ENCODE measurements at regions not wholly inside any gene's neighbourhood (a gene's known extent, or its start where the extent isn't known, plus 50 kb on each side); places are given as distances from the start of the nearest gene placed in this dataset.
"Not testable (repeated sequence)": the region's sequence is repeated elsewhere in the genome, so short reads cannot be mapped to it uniquely, and the experiment has no call there.

DNA sequence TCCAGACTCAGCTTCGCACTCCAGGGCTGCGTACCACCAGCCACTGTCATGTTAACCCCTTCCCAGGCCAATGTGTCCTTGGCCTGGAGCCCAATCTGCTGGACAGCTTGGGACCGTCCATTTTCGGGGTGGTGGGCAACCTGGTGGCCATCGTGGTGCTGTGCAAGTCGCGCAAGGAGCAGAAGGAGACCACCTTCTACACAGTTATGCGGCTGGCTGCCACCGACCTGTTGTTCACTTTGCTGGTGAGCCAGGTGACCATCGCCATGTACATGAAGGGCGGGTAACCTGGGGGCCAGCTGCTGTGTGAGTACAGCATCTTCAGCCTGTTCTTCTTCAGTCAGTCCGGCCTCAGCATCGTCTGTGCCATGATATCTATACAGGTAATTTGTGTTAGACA, 90.3 kb upstream of the ZNG1F start:
- ATAC-seq; intact Hi-C loops (cut with micrococcal nuclease): not testable (repeated sequence)
- peak; percentile 21 for DNase-seq

DNA sequence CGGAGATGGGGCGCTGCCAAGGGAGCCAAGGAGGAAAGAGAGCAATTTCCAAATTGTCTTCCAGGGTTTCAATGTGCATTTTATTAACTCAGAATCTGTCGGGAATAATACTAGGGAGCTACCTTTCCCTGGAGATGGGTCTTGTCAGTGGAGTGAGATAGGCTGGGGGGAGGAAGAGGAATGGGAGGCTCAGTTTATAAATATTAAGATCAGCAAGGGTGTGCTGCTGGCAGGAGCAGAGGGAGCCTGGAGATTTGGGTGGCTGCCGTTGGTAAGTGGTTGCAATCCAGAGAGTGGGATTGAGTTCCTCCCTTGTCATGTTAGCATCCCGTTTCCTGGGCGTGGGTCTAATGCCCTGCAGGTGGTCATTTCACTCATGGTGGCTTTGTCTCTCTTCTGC, 89.9 kb upstream of the ZNG1F start:
- ATAC-seq; DNase-seq; intact Hi-C loops (cut with micrococcal nuclease): not testable (repeated sequence)

GRCh38 chr9:41273549-41274267, 84.6 kb upstream of the ZNG1F start:
- ATAC-seq (peak; percentile 100), DNase-seq (peak; percentile 76)
- intact Hi-C loops (cut with micrococcal nuclease): not testable (repeated sequence)

DNA sequence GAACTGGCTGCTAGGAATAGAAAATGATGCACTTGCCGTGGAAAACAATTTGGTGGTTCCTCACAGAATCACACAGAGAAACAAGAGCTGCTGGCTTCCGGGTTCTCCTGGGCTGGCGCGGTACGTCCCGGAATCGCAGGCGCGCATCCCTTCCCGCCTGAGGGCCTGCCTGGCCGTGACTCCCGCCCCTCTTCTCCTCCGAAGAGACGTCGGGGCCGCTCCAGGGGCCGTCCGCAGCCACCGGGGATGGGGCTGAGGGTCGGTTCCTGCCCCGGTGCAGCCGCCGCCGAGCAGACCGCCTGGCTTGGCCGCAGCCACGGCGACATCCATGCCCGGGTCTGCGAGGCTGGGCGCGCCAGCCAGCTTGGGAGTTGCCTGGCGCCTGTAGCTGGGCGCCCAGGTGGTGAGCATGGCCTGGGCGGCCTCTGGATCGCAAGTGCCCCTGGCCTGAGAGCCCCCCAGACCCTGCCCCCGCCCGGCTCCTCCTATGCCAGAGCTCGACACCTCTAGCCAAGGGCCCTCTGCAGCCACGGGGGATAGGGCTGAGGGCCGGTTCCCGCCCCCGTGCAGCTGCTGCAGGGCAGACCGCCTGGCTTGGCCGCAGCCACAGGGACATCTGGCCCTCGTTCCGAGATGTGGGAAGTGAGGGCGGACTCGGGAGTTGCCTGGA, 83.9 kb upstream of the ZNG1F start:
- peak; percentile 44 for ATAC-seq

GRCh38 chr9:41270992-41271391, 81.9 kb upstream of the ZNG1F start:
- ATAC-seq; intact Hi-C loops (cut with micrococcal nuclease); DNase-seq: not testable (repeated sequence)

More for the DNA sequence above, 83.9 kb upstream of the ZNG1F start:
- intact Hi-C loops (cut with micrococcal nuclease): not testable (repeated sequence)
- peak; percentile 35 for DNase-seq

DNA sequence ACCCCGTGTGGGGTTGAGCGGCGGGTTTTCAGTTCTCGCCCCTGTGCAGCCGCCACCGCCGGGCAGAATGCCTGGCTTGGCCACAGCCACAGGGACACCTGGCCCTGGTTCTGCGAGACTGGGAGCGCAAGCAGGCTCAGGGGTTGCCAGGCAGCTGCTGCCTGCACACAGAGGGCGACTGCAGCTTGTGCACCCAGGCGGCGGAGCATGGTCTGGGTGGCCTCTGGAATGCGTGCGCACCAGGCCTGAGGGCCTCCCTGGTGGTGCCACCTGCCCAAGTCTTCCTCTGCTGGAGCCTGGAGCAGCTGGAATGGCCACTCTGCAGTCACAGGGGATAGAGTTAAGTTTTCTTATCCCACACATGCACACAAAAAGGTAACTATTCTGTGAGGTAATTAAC, 80.4 kb upstream of the ZNG1F start:
- intact Hi-C loops (cut with micrococcal nuclease); ATAC-seq: not testable (repeated sequence)
- peak; percentile 44 for DNase-seq

- DNase-seq: peak; percentile 31
- intact Hi-C loops (cut with micrococcal nuclease); ATAC-seq: not testable (repeated sequence)
Measured at GRCh38 chr9:41269054-41269453, 79.9 kb upstream of the ZNG1F start.

DNA sequence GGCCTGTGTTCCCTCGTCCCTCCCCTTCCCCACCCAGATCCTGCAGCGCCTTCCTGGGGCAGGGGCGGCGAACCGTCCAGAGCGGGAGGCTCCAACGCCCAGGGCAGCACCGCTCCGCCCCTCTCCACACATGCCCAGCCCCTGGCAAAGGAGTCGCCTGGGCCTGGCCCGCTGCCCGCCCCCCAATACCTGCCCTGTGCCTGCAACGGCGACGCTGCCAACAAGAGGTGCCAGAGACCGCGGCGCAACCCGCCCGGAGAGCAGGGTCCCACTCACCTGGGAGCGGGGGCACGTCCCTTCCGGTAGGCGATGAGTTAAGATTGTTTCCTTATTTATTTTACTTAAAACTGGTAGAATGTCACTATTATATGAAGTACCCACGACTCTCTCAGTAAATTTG, 77.5 kb upstream of the ZNG1F start:
- intact Hi-C loops (cut with micrococcal nuclease); ATAC-seq: not testable (repeated sequence)
- peak; percentile 55 for DNase-seq

DNA sequence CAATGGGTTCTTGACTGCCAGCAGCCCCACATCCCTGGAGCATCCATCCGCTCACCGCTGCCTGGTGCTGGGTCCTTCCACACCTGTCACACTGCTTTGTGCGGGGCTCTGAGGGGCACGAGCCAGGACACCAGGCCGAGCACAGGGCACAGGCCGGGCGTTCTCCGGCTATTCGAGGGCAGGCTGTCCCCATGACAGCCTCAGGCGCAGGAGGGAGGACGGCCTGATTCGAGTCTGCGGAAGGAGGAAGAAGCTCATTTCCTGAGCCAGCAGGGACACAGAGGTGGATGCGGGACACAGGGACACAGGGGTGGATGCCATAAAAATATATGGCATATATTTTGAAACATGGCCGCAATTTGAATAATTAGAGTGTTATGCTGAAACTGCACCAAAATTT, 76.9 kb upstream of the ZNG1F start:
- intact Hi-C loops (cut with micrococcal nuclease); DNase-seq: not testable (repeated sequence)
- peak; percentile 31 for ATAC-seq

DNA sequence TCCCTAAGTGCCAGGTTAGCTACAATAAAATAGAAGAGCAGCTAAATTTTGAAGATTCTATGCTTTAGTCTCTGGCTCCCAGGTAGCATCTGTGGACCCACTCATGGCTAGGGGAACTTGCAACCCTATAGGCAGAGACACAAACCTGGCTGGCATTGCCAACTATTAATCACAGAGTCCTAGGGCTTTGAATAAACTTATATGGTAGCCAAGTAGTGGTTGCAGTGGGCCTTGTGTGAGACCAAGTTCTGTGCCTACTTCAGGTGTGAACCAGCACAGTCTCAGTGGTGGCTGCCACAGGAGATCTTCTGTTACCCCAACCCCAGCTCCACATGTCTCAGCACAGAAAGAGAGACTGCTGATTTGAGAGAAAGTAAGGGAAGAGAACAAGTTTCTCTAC, 62.9 kb upstream of the ZNG1F start:
- DNase-seq; intact Hi-C loops (cut with micrococcal nuclease): not testable (repeated sequence)

DNA sequence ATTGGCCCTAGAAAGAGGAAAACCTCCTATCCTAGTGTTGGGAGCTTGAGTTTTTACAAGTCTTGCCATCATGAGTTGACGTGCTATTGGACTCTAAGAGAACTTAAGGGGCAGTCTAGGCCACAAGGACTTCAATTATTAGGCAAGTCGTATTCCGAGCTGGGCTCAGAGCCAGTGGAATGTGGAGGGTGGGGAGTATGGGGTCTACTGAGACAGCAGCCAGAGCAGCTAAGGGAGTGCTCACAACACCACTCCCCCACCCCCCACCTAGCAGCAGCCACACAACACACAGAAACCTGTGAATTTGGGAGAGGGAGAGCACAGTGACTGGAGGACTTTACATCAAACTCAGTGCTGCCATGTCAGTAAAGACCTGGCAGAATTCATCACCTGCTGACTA, 62.0 kb upstream of the ZNG1F start:
- ATAC-seq; DNase-seq; intact Hi-C loops (cut with micrococcal nuclease): not testable (repeated sequence)

More for the DNA sequence above, 62.9 kb upstream of the ZNG1F start:
- ATAC-seq: not testable (repeated sequence)

- DNase-seq; ATAC-seq; intact Hi-C loops (cut with micrococcal nuclease): not testable (repeated sequence)
Measured at GRCh38 chr9:41246702-41247101, 57.6 kb upstream of the ZNG1F start.
